ENCODE measurements at regions not wholly inside any gene's neighbourhood (a gene's known extent, or its start where the extent isn't known, plus 50 kb on each side); places are given as distances from the start of the nearest gene placed in this dataset.

DNA sequence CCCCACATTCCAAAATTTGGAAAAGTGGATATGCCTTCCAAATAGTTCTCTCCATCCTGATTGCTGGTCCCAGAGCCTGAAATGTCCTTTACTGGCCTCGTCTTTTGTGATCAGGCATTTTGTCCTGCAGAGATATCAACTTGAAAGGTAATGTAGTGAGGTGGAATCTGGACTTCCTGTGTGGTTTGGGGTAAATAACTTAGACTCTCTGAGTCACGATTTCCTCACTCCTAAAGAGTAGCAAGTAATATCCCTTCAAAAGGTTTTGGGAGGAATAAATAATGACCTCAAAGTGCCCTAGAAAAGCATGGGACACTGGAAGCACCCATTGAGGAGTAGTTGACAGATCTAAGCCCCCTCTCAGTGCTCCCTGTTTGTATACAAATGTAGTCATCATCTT is 426.6 kb downstream of the OMA1 start:
- no peak for DNase-seq

DNA sequence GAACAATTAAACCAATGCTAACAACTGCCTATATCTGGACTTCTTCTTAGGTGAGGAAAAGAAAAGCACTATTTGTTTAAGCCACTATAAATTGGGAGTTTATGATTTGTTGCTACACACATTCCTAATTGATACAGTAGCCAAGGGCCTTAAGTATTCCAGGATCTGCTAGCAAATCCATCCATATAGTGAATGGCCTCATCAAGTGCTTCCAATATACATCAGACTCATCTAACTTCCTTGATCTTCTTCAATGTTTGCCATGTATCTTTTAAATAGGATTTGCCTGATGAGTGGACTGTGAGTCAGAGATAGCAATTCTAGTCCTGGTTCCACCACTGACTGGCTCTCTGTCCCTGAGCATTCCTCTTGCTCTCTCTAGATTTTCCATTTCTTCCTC is 430.2 kb downstream of the OMA1 start:
- DNase-seq: no peak

DNA sequence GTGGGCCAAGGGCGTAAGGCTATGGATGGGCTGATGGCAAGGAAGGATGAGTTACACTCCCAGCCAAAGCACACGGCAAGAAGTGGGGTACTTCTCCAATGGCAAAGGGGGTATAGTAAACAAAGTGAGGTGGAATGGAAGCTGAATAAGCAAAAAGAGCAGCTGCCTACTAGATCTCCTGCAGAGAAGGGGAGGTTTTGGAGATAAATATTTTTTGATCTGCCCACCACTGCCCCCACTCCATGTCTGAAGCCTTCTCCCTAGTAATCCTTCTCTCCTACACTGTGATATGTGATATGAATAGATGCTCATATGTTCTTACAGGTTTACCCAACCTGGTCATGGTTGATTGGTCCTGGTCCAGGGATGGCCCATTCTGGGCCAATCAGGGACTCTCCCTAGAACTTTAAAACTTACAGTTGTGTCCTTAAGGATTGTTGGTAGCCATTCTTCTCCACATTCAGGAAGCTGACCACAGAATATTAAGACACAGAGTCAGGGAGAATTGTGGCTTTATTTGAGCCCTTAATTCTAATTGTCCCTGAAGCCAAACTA is 436.8 kb downstream of the OMA1 start:
- DNase-seq: no peak

DNA sequence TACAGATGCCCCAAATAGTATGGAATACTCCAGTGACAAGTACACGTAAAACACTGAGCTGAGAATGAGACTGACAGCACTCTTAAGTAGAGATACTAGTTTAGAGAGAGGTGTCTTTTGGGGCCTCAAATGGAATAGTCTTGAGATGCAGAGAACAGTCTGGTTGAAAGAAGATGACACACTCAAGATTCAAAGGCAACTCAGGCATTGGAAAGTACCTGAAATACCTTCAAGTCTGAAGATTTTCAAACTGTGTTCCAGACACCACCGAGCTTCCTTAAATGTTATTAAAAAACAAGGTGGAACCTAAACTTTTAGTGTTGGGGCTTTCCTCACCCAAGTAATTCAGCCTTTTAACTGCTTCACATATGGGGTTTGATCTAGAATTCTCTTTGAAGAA is 437.7 kb downstream of the OMA1 start:
- no peak for DNase-seq

DNA sequence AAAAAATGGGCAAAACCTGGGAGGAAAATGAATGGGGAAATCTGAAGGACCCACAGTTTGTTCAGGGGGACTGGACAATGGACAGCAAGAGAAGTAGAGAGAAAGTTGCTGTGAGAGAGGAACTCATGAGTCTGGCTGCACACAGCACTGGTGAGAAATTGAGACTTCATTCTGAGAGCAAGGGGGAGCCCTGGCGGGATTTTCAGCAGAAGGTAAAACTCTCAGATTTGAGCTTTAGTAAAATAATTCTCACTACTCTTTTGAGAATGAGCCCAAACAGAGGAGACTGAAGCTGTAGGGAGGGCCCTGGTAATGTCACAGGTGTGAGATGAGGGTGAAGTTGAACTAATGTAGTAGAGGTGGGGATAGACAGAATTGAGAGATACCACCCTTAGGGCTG is 438.6 kb downstream of the OMA1 start:
- DNase-seq: no peak

DNA sequence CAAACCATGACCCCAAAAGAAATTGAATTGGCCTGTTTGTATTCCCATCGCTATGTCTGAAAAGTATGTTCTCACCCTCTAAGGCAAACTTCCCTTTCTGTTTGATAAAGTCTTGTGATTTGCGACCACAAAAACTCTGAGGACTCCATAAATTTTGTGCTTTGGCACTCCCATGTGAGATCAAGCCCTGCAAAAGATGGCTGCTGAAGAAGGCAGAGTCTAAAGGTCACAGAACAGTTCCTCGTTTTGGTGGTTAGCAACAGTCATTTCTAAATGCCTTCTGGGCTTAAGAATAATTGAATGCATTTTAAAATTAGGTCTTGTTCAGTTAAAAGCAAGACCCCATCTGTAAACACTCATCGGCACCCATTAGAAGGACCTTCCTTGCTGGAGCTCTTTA is 441.6 kb downstream of the OMA1 start:
- no peak for DNase-seq

DNA sequence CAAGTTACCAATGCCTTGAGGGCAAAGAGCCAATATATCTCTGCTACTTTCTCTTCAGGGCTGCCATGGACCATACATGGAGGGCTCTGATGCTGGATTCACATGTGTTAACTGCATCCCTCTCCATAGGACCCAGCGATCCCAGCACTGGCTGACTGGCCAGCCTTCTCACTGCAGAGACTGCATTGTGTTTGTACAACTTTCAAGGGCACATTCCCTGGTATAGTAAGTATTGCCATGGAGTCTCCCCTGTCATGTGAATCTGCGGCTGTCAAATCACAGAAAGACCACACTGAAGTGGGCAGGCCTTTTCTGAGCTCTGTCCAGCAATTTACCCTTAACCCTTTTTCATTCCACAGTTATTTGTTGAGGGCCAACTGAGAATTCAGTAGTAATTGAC is 449.8 kb downstream of the OMA1 start:
- DNase-seq: no peak

DNA sequence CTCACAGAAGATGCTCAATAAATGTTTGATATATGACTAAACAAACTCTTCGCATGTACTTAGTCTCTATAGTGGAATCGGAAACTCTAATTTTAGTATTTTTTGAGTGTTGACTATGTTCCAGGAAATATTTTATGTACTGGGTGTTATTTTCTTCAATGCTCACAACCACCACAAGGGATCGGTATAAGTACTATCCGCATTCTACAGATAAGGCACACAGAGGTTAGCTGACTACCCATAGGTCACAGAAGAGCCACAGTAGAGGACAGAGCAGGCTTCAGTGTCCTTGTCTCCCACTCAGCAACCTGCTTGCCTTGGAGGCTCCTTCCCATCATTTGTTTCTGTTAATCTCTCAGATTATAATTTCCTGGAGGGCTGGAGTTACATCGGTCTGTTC is 451.3 kb downstream of the OMA1 start:
- DNase-seq: no peak

DNA sequence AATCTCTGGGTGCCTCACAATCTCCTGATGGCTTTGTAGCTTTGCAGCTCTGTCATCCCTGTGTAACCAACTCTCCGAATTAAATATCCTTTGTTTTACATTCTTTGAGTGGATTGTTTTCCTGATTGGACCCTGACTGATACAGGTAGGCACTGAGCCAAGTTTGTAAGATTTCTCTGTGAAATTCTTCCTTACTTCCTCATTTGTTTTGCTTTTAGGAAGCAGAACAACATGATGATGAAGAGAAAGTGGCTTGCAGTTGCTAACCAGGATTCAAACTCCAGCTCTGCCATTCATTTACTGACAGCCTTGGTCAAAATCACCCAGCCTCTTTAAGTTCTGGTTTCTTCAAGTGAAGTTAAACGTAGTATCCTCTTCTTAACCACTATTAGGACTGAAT is 452.3 kb downstream of the OMA1 start:
- no peak for DNase-seq

DNA sequence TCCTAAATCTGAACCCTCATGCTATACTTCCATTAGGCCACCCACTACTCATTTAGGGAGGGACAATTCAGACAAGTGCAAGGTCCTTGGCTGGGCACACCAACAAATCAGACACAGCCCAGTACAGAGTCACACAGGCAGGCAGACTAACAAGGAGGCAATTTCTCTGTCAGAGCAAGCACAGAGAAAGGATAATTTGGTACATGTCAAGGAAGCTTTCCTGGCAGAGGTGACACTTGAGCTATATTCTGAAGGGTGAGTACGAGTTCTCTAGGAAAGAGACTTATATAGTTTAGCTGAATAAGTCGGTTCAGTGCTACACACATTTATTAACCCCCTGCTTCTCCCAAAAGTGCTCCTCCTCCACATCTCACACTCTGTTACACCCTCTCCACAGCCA is 455.9 kb downstream of the OMA1 start:
- DNase-seq: no peak

DNA sequence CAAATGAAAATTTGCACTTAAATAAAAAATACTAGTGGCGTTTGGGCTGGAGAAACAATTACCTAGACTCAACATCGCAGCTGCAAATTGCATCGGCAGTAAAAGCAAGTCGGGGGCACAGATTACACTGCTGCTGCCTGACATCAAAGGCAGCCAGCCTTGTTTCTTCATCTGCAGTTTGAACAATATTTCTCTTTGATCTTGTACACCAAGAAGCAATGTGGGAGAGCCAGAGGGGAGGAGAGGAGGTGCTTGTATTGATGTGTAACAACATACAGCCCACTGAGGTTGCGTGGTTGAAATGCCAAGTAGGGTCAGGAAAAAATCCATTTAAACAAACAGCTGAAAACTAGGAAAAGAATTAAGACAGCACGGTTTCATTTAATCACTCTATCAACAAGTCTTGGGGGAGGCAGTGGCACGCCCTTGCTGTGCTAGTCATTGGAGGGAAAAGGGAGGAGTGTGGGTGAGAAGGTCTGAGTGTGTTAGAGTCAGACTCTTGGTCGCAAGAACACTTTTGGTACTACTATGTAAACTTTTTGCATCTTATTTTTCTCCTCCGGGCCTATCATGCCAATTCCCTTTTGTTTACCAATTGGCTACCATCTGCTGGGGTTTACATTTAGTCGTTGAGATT is 456.5 kb downstream of the OMA1 start:
- DNase-seq: no peak

DNA sequence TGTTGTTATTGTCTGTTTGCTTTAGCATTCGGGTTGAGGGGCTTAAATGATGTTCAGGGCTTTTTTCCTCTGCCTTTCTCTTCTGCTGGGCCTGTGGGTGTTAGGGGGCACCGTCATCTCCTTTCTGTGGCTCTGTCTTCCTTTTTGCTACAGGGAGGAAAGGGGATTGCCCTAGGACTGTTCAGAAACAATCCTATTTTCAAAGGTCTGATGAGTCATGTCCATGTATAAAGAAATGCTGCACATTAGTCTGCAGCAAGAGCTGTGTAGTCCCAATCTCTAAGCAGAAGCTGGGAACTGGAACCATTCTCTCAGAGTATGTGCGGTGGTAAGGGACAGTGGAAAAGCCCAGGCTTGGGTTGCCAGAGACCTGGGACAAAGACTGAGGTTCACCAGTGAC is 462.3 kb downstream of the OMA1 start:
- DNase-seq: no peak

DNA sequence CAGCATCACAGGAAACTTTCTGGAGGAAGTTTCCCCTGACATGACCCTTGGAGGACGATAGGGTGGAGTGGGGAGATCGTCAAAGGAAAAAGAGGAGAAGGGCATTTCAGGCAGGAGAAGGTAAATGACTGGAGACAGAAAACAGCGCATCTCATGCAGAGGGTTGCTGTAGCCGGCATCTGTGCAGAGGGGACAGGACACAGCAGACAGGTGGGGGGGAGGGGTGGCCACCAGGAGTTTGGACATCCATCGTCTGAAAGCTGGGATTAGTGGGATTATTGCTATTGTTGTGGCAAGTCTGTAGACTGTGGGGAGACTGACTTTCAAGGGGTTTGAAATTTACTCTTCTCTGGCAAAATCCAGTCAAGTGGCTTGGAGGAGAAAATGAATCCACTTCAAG is 463.9 kb downstream of the OMA1 start:
- DNase-seq: no peak

DNA sequence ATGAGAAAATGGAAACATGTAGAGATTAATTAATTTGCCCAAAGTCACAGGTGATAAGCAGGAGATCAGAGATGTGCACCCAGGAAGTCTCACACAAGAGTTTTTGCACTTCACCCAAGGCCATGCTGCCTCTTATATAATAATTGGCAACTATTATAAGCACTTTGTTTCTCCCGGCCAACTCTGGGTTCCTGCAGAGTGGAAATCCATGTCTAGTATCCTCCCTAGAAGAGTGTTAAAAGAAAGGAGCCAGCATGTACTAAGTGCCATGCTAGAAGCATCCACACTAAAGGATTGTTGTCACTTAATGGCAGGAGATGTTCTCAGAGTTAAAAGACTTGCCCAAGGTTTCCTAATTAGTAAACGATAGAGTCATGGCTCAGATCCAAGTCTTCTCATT is 470.3 kb downstream of the OMA1 start:
- DNase-seq: no peak

DNA sequence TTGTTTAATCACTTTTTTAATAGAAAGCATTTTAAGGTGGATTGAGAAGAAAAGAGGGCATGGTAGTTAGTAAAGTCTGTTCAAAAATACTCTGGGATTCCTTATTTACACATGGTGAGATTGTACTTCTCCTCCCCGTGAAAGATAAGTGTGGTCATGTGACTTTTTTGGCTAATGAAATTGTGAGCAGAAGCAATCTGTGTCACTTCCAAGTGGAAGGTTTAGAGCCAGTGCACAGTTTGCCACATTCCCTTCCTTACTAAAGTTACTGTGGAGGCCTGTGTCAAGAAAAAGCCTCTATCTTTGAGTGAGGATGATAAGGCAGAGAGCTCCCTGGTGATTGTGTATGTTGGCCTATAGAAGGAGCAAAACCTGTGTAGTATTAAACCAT is 471.3 kb downstream of the OMA1 start:
- DNase-seq: no peak

DNA sequence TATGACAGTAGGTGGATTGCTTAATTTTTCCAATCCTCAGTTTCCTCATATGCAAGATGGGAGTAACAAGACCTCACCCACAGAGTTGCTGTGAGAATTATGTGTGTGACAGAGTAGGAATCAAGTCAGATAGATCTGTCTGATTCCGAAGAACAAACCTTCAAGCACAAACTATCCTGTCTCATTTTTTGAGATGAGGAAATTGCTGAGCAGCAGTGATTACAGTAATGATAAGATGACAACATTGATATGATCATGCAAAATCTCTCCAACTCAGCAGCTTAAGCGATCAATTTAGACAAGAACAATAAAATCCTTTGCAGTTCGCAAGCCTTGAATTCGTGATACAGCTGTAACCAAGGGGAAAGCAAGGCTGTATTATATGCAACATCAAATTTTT is 474.1 kb downstream of the OMA1 start:
- no peak for DNase-seq

DNA sequence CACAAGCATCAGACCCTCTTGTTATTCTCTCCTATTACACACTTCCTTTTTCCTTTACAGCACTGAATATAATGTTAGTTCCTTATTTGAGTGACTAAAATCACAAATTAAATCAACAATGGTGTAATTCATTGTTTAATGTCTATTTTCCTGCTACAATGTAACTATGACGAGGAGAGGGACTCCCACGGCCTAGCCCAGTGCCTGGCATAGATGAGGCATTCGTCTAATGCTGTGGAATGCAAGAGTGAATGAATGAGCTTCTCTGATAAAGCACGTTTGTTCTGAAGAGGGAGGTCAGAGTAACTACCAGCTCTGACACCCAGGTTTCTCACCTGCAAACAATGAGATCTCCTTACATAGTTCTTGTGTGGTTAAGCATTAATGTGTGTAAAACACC is 479.4 kb downstream of the OMA1 start:
- DNase-seq: no peak

DNA sequence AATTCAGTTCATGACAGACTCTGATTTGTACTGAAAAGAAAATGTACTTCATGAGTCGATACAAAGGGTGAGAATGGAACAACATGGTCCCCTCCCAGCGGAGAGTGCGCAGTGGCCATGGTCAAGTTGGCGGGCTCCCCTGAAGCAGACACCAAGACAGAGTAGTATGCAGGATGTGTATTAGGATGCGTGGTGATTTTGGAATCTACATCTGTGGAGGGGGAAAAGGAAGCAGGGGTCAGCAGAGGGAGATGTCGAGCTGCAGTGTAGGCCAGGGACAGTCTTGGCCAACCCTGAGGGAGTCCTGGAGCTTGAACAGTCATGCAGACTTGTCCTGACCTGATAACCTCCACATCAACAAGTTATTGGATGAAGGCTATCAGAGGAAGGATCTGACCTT is 481.0 kb downstream of the OMA1 start:
- no peak for DNase-seq

DNA sequence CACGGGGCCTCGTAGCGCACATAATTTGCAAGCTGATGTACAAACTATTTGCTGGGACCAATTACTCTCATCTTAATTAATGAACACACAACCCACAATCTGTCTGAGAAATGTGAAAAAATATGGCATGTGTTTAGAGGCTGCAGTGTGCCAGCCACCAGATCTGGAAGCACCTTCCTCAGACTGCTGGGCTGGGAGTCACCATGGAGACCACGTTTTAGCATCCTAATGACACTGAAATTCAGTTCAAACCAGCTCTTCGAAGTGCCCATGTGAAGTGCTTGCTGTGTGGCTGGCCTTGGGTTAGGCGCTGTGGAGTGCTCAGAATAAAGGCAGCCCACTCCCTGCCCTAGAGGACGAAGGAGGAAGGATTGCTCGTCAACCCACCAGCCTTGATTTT is 482.4 kb downstream of the OMA1 start:
- no peak for DNase-seq

DNA sequence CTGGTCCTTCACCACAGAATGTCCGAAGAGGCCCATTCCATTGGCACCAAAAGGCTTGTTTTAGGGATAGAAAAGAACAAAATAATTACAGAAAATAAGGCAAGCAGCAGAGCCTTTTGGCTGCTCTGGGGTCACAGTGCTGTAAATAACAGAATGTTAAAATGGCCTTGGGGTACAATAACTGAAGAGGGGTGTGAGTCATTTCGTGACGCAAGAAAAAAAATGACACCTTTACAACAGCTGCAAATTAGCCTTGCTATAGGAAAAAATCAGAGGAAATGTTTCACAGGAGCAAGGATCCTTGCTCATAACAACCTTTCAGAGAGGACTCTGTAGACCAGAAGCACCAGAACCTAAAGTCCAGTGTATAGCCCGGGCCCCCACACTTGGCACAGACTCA is 483.4 kb downstream of the OMA1 start:
- no peak for DNase-seq

DNA sequence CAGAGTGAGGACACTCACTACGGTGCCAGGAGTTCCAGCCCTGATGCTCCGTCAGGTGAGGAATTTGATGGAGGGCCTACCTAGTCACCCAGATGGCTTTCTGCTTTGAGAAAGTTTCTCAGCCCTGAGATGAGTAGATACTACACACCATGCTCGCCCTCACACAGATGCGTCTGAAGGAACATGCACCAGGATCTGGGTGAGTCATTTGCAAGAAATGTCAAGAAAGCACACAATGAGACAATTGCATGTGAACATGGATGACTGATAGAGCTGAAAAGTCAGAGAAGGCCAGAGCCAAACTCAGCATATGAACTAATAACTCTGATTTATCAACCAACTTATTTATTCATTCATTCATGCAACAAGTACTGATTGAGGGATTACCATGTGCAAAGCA is 483.9 kb downstream of the OMA1 start:
- DNase-seq: no peak

DNA sequence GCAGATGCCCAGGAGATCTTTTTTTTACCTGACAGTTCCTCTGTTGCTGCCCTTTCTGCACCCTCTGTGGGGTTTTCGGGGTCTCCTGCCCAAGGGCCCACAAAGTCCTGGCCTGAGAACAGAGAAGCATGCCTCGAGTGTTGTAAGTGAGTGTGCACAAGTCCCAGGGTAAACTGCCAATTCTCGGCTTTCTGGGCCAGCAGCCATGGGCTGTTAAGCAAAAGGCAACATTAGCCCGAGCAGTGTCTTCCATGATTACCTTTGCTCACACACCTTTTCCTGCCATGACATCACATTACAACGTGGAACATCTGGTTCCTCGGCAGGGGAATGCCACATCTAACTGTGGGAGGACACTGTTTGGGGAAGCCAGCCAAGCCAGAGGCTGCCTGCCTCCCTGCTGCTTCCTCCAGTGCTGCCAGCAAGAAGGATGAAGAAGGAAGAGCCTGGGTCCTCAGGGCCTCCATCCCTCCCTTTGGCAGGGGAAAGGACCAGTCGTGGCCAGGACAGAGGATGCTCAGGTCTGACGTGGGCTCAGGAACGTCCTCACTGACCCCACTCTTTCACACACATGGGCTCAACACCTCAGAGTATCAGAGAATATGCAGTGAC is 485.9 kb downstream of the OMA1 start:
- no peak for DNase-seq

DNA sequence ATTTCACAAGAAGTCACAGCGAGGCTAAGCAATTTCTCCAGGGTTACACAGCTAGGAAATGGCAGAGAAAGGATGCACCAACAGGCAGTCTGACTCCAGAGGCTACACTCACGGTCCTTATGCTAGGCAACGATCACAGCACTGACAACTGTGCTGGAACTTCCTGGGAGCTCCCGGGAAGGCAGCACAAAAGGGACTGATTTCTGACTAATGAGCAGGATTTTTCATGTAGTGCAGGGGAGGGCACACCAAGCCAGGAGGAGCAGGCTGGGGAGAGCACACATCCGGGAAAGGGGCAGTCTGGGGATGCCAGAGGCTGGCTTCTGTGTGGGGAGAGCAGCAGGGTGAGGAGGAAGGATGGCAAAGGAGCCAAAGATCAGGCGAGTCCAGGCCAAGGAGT is 486.7 kb downstream of the OMA1 start:
- DNase-seq: no peak

DNA sequence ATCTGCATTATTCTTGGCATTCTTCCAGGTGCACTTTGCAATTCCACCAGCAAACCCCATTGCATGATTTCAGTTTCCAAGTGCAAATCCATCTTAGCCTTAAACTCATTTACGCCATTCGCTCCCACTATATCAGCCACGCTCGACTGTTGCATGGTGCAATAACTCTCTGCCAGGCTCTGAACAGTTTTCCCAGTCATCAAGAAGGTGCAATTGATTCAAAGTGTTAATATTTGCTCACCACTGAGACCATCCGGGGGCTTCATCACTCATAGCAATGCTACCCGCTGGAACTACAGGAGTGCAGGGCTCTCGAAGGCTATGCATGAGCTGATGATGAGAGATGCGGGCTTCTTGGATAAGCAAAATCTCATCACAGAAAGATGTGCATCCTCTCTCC is 488.2 kb downstream of the OMA1 start:
- DNase-seq: no peak

DNA sequence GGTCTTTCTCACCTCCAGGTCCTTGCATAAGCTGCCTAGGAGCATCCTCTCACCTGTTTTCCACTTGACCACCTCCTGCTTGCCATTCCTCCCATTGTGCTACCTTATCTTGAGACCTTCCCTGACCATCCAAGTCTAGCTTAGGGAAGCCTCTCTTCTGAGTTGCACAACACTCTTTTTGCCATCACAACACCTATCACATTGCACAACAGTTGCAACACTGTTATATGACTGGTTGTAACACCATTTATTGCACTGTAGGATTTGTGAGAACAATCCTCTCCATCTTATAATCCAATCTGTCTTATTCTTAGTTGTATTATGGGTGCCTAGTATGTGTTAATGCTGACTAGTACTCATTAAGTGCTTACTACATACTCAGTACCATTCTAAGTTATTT is 488.7 kb downstream of the OMA1 start:
- DNase-seq: no peak

Measured in NCI-H2081 treated with DMSO at 0.1 percent for 48 hours (cell line).